NCI-H2107 treated with DMSO at 0.1 percent for 48 hours (cell line): ENCODE measurements at regions not wholly inside any gene's neighbourhood (a gene's known extent, or its start where the extent isn't known, plus 50 kb on each side); places are given as distances from the start of the nearest gene placed in this dataset.
"Not testable (repeated sequence)": the region's sequence is repeated elsewhere in the genome, so short reads cannot be mapped to it uniquely, and the experiment has no call there.

ENCODE experiments used
- DNase-seq: peaks from one replicate; lab custom pipeline; 2025; ENCODE audit not compliant: unreplicated experiment; lab: John Stamatoyannopoulos, UW

DNA sequence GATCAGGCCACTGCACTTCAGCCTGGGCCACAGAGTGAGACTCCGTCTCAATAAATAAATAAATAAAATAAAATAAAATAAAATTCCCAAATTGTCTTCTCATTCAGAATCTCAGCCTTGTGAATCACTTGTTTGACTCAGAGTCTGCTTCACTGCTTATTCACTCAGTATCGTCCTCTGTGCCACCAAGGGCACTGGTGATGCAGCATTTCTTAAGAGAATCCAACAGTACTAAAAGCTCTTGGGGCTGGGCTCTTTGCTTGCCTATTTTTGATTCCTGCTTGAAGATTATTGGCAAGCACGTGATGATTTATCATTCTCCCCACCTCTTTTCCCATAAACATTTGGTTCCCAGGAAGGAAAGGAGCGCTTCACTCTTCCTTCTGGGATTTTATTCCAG is 54.8 kb upstream of the HMGB1 start:
- no peak for DNase-seq

DNA sequence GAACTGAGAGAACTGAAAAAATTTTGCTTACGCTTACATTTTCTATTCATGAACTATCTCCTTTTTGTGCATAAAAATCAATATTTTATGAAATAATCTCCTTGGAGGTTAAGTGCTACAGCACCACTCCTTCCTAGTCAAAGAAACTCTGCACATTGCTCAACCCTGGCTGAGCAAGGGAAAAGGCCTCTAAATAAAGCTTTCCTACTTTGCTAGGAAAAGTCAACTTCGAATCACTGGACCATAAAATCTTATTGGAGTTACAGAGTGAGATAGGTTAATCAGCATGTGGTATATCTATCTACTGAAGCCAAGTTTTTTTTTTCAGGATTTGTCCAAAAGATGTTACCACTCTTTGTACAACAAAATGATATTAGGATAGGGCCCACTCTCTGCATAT is 57.5 kb upstream of the HMGB1 start:
- no peak for DNase-seq

DNA sequence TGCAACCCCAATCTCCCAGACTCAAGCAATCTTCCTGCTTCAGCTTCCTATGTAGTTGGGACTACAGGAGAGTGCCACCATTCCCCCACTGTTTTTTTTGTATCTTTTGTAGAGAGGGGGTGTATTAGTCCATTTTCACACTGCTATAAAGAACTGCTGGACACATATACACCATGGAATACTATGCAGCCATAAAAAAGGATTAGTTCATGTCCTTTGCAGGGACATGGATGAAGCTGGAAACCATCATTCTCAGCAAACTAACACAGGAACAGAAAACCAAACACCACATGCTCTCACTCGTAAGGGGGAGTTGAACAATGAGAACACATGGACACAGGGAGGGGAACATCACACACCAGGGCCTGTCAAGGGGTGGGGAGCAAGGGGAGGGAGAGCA is 58.1 kb upstream of the HMGB1 start:
- DNase-seq, result not testable (repeated sequence)

DNA sequence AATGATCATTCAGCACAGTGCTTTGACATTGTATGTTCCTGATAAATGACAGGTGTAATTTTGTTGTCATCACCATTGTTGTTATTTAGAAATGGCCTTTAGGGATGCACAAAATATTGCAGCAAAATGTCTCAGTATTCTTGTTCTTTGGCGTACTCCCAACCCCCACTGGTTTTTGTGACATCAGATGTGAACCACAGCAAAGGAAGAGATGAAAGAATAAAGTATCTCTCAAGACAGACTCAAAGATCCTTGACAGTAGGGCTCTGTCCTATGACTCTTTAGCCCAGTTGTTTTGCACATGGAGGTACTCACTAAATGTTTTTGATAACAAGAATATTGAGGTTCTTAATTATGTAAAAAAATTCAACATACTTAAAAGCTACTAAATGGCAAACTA is 59.5 kb upstream of the HMGB1 start:
- DNase-seq, result not testable (repeated sequence)

DNA sequence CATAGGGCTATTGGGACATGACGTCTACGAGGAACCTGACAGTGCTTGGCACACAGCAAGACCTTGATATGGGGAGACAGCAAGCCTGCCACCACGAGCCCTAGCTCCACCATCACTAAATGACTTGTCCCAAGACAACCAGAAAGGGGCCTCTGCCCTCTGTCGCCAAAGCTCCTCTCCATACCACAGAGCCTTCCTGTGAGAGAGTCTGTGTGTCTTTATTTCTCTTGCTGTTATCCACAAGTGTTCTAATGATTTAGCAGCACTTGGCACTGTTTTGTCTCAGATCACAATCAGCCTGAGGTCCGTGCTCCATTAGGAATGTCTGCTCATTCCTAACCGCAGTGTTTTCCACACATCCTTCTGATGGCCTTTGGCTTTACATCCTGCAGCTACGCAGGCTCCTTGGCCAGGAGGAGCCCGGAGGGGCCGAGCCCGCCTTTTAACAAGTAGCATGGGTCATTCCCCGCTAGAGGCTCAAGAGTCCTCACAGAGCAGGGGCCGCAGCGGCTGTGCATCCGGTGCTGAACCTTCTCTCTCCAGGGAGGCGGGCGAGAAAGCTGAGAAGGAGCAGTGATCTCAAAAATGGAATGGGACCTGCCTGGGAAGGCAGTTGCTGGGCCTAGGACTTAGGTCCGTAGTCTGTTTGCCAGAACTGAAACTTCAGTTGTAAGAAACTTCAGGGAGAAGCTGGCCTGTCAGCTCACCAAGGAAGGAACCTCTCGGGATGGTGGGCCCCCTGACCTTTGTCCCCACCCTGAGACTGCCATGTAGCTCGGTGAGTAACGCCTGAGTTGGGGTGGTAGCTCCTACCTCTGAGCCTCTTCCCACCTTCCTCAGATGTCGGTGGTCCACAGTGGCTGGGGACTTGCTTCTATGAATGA is 61.1 kb upstream of the HMGB1 start:
- no peak for DNase-seq

DNA sequence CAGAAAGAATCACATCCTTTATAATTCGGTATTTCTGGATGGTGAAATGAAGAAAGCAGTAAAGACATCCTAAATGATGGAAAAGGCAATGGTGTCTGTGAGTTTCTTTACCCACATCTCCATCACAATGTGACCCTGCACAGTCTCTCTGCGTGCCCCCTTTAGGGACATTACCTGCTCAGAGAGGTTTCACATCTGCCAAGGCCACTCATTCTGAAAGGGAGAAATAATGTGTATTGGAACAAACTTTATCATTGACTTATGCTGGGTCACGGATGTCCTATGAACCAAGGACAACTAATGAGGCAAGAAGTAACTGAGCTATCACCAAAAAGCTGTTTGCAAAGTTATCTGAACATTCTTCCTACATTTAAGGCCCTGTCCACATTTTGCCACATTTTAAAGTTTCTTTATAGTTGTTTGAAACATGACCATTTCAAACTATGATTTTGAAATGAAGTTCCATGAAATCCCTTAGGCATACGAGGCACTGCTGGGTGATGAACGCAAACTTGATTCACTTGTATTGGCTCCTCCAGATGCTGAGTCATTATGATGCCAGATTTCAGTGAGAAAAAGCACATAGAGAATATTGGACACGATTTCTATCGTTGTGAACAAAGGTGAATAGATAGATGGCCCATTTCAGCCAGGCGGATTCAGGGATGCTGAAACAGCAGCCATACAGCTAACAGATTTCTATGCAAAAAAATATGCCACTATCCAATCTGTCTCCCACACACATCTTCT is 63.5 kb upstream of the HMGB1 start:
- no peak for DNase-seq

DNA sequence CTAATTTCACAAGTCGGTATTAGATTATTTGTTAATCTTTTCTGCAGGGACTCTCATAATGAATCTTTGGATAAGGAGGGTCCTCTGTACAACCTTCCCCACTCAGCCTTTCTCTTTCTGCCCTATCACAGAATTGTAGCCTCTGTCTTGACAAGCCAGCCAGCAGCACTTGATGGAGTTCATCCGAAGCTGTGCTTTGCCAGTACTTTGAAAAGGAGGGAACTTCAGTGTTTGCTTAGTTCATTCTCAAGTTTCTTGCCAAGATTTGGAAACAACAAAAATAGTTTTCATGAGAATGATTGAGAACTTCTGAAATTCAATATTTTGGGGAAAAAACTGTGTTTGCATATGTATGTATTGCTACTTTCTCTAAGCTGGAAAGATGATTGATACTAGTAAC is 69.3 kb upstream of the HMGB1 start:
- DNase-seq, result no peak

DNA sequence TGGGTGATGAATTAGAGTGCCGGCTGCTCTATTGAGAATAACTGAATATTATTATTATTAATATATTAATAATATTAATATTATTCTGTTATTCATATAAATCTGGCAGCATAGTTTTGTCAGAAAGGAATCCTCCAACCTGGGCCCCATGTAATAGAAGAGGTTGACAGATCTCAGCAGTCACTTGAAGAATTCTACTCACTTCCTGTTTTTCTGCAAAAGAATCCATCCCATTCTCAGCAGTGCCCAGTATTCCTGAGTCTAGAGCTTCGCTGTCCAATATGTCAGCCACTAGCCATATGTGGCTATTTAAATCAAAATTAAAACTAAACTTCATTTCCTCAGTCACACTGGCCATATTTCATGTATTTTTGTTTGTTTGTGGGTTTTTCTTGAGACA is 72.4 kb upstream of the USPL1 start:
- DNase-seq, result no peak

DNA sequence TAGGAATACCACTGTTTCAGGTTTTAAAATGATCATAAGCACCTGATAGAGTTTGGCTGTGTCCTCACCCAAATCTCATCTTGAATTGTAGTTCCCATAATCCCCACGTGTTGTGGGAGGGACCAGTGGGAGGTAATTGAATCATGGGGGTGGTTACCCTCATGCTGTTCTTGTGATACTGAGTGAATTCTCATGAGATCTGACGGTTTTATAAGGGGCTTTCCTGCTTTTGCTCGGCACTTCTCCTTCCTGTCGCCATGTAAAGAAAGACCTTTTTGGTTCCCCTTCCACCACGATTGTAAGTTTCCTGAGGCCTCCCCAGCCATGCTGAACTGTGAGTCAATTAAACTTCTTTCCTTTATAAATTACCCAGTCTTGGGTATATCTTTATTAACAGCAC is 69.7 kb upstream of the USPL1 start:
- not testable (repeated sequence) for DNase-seq

DNA sequence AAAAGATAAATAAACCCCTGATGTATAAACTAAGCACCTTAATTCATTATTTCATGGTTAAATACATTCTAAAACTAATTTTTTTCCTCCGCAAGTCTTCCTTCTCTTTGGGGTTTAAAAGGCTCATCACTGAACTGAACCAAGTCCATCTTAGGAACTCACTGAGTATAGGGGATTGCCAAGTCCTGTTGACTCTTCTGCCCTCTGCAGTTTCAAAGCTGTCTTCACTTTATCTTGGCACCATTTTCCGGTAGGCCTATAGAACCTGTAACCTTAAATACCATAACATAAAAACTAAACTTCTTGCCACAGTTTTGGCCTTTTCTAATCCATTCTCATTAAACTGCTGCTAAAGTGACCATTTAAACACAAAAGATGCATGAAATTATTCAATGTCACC is 66.5 kb upstream of the USPL1 start:
- DNase-seq, result peak; percentile 23

DNA sequence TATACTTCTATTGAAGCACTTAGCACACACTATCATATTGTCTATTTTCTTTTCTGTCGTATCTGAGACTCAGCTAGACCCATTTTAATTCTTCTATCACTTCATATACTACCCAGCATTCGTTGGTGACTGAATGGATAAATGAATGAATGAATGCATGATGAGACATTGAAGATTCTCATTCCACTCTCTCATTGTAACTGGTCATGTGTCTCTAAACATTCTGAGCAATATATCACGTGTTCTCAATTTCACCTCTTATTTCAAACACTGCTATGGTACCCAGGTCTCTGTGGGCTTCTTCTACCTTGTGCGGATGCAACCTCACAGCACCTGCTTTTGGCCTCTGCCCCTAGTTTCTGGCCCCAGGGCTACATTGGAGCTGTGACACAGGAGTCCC is 65.2 kb upstream of the USPL1 start:
- DNase-seq, result no peak

DNA sequence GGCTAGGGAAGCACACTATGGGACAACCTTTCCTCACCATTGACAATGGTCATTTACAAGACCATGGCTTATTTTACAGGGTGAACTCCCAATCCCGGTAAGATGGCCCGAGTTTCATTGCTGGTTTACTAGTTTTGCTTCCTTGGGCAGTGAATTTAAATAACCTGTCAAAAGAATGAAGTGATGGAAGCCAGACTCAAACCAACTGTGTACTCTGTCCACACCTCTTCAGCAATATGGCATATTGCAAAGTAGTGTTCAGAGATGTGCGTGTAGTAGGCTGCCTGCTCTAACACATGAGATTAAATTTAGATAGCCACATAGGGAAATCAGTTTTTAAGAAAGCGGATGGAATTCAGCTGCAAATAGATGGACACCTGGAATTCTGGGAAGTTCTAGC is 58.4 kb upstream of the USPL1 start:
- DNase-seq, result no peak

DNA sequence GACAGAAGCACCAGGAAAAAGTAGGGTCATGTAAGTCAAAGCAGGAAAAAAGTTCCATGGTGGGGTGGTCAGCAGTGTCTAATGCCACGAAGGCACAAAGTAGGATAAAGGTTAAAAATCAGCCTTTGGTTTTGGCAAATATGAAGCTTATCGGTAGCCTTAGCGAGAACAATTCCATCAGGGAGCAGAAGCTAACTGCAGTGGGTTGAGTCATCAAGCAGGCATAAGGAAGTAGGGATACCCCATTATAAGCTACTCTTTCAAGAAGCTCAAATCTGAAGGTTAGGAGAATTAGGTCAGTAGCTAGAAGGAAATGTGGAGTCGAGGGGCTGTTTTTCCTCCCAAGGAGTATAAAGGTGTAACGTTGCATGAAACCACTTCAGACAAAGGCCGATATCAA is 57.5 kb upstream of the USPL1 start:
- DNase-seq, result no peak

DNA sequence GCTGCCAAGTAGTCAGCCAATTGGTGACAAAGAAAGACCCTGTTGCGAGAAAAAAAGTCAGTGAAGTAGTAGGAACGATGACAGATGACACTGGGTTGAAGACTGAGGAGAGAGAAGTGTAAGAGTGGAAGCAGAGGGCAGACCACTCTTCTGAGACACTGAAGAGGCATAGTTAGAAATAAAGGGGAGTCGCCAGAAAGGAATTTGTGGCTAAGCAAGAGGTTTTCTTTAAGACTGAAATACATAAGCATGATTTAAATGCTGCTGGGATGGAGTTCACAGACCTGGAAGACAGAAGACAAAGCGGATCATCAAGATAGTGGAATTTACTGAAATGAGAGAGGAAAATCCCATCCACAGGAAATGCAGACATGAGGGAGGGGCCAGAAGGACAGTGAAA is 56.2 kb upstream of the USPL1 start:
- DNase-seq, result no peak

DNA sequence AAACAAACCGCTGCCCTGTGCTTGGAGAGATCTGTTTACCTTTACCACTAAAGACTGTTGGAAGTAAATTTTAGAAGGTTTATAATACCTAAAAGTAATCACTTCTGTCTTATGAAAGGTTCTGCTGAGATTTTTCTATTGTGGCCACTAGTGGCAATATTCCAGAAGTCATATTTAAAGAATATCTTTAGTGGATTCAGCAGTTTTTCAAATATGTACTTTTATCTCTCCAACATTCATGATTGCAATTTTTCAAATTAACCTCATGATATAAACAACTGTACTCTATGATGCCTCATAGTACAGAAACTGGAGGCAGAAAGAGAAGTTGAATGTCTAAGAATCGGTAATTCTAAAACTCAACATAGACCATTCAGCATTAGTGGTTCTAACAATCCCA is 53.2 kb upstream of the USPL1 start:
- no peak for DNase-seq

DNA sequence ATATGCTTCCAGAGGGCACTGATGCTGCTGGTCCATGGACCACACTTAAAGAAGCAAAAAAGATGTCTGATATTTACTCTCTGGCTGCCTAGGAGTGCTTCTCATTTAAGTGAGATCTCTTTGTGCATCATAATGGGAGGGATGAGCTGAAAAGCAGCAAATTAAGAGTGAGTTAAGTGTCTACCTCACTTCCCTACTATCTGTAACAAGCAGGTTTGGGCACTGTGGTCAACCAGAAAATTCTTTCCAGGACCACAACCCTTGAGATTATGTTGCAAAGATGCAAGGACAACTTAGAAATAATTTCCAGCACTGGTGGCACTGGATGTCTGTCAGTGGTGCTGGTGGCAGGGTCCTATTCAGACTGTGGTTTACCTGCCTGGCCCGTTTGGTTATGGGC is 52.1 kb upstream of the USPL1 start:
- DNase-seq, result no peak

DNA sequence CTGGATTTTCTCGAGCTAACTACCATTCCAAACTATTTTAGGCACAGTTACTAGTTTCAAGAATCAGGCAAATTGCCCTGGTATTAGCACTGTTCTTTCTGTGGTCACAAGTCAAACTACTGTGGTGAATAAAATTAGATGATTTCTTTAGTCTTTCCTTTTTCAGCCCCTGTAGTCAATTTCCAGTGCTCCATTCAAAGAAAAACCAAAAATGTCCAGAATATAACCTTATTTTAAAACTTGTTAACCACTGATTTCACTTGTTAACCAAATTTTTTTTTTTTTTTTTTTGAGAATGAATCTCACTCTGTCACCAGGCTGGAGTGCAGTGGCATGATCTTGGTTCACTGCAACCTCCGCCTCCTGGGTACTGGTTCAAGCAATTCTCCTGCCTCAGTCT is 50.6 kb upstream of the USPL1 start:
- no peak for DNase-seq
